ENCODE measurements at regions not wholly inside any gene's neighbourhood (a gene's known extent, or its start where the extent isn't known, plus 50 kb on each side); places are given as distances from the start of the nearest gene placed in this dataset.

DNA sequence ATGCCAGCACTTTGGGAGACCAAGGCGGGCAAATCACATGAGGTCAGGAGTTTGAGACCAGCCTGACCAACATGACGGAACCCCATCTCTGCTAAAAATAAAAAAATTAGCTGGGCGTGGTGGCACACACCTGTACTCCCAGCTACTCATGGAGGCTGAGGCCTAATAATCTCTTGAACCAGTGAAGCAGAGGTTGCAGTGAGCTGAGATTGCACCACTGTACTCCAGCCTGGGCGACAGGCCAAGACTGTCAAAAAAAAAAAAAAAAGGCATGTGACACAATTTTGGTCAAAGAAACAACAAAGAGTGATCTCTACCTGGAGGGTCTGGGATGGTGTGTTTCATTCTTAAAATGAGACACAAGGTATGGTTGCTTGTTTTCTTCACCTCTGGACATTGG is 188.2 kb upstream of the HS3ST1 start:
- CTCF ChIA-PET: no interaction called here
- DNase-seq (ENCODE audit: extremely low spot score): no peak
- TF ChIP-seq, protein P1, sequence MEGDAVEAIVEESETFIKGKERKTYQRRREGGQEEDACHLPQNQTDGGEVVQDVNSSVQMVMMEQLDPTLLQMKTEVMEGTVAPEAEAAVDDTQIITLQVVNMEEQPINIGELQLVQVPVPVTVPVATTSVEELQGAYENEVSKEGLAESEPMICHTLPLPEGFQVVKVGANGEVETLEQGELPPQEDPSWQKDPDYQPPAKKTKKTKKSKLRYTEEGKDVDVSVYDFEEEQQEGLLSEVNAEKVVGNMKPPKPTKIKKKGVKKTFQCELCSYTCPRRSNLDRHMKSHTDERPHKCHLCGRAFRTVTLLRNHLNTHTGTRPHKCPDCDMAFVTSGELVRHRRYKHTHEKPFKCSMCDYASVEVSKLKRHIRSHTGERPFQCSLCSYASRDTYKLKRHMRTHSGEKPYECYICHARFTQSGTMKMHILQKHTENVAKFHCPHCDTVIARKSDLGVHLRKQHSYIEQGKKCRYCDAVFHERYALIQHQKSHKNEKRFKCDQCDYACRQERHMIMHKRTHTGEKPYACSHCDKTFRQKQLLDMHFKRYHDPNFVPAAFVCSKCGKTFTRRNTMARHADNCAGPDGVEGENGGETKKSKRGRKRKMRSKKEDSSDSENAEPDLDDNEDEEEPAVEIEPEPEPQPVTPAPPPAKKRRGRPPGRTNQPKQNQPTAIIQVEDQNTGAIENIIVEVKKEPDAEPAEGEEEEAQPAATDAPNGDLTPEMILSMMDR (IDR thresholded peaks at IDR 0.05; ENCODE audit: control extremely low read depth, extremely low read depth, low read depth, missing control alignments): no peak
- POLR2A ChIA-PET: no interaction called here

DNA sequence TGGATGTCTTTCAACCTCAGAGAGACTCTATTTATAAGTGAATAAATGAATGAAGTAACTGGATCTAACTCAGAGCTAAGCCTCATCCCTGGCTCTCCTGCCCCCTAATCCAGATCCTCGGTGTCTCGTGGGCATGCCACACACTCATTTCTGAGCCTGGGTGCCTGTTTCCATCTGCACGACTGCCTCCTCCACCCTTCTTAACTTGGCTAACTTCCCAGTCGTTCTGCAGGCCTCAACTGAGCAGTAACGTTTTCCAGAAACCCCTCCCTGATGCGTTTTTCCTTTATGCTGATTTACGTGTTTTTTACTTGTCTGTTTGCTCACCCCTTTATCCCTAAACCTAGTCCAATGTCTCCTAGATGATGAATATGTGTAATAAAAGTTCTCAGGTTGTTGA is 186.9 kb upstream of the HS3ST1 start:
- POLR2A ChIA-PET: no interaction called here
- CTCF ChIA-PET: no interaction called here
- TF ChIP-seq, protein P1 (IDR thresholded peaks at IDR 0.05; ENCODE audit: control extremely low read depth, extremely low read depth, low read depth, missing control alignments): no peak
- DNase-seq (ENCODE audit: extremely low spot score): no peak

DNA sequence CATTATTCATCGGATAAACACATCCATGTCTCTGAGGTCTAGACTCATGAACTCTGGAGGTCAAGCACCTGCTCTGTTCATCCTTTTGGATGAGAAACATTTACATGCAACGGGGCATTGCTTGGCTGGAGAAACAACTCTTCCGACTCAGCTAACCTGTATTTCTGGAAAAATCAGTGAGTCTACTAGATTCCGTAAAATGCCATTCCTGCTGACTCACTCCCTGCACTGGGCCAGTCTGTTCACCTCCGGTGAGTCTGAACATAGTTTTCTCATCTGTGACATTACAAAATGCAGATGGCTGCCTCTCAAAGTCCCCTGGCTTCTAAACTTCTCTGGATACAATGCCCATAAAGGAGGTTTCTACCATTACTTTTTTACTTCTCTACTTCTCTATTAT is 185.7 kb upstream of the HS3ST1 start:
- no peak for DNase-seq (ENCODE audit: extremely low spot score)
- CTCF ChIA-PET: no interaction called here
- POLR2A ChIA-PET: no interaction called here
- TF ChIP-seq, protein P1 (IDR thresholded peaks at IDR 0.05; ENCODE audit: control extremely low read depth, extremely low read depth, low read depth, missing control alignments): no peak

DNA sequence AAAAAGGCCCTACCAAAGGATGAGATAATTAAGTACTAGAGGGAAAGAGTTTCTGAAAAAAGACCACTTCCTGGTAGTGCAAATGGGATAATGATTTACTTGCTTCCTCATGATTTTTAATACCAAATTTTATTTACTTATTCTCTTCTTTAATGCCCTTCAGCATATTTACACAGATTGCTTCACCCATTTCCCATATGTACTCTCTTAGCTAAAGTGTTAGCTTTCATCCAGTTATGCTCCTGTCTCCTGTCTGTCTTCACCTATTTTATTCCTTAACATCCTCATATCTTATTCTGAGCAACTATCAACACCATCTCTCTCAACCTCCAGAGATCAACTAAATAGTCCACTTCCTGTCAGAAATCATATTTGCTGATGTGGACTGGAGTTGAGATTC is 183.2 kb upstream of the HS3ST1 start:
- ChIA-PET POLR2A (no interaction called here), CTCF (interaction anchor here (1.5 kb wide), 1 partner anchor 14 kb away, joined by 3 read pairs; no protein-coding TSS in a partner anchor)
- DNase-seq (ENCODE audit: extremely low spot score): no peak
- TF ChIP-seq, protein P1 (IDR thresholded peaks at IDR 0.05; ENCODE audit: control extremely low read depth, extremely low read depth, low read depth, missing control alignments): no peak

DNA sequence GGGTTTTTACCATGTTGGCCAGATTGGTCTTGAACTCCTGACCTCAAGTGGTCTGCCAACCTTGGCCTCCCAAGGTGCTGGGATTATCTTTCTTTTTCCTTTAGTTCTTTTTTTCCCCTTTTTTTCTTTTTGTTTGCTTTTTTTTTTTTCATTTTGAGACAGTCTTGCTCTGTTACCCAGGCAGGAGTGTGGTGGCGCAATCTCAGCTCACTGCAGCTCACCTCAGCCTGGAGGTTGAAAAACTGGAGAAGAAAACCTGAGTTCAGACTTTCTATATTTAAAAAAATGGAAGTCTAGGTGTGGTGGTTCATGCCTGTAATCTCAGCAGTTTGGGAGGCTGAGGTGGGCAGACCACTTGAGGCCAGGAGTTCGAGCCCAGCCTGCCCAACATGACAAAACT is 181.1 kb upstream of the HS3ST1 start:
- ChIA-PET POLR2A (no interaction called here), CTCF (no interaction called here)
- DNase-seq (ENCODE audit: extremely low spot score): no peak
- TF ChIP-seq, protein P1 (IDR thresholded peaks at IDR 0.05; ENCODE audit: control extremely low read depth, extremely low read depth, low read depth, missing control alignments): no peak

DNA sequence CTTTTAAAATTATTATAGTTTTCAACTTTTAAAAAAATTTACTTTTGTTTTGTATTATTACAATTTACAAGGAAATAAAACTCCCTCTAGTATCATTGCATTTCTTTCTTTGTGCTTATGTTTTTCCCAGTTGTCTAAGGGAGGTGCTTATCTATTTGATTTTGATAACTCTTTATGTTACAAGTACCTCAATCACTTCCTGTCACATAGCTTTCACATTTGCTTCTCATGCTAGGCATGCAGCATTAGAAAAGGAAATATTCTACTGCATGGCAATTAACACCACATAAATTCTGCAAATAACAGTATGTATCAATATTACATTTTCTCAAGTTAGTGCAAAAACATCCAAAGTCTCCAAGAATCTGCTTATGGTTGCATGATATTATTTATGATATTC is 180.3 kb upstream of the HS3ST1 start:
- POLR2A ChIA-PET: no interaction called here

More for the DNA sequence above, 180.3 kb upstream of the HS3ST1 start:
- no peak for DNase-seq (ENCODE audit: extremely low spot score)
- CTCF ChIA-PET: no interaction called here
- TF ChIP-seq, protein P1 (IDR thresholded peaks at IDR 0.05; ENCODE audit: control extremely low read depth, extremely low read depth, low read depth, missing control alignments): no peak
